Left lung (tissue), 4 donors: ENCODE measurements at regions not wholly inside any gene's neighbourhood (a gene's known extent, or its start where the extent isn't known, plus 50 kb on each side); places are given as distances from the start of the nearest gene placed in this dataset.

Experiments
- ATAC-seq: fragments of 200-7000 bp; cut with Tn5 transposase; one replicate; pipeline ENCODE4 v1.9.1; 2020; ENCODE audit warnings: moderate library complexity
- DNase-seq, 4 donors: peaks; one replicate each; pipeline ENCODE4 v3.0.0-alpha.2; 2013 to 2020
- H3K27ac ChIP-seq, 2 donors: fragments of 200-600 bp; sonication (generic) in 1 of 2; one replicate each; pipeline versions ENCODE4 v1.5.0 to v1.8.0; 2020 to 2021
- H3K27me3 ChIP-seq, 2 donors: fragments of 200-600 bp; sonication (generic) in 1 of 2; one replicate each; pipeline versions ENCODE4 v1.5.0 to v1.8.0; 2020 to 2021
- H3K36me3 ChIP-seq, 2 donors: fragments of 200-600 bp; sonication (generic) in 1 of 2; one replicate each; pipeline versions ENCODE4 v1.5.0 to v1.8.0; 2020 to 2021
- H3K4me1 ChIP-seq, 2 donors: fragments of 200-600 bp; one replicate each; pipeline ENCODE4 v1.8.0; 2021
- H3K4me3 ChIP-seq, 2 donors: fragments of 200-600 bp; sonication (generic) in 1 of 2; one replicate each; pipeline versions ENCODE4 v1.5.0 to v1.8.0; 2020 to 2021; ENCODE audit warnings: mild to moderate bottlenecking in 1 of 2
- H3K9me3 ChIP-seq, 2 donors: fragments of 200-600 bp; sonication (generic) in 1 of 2; one replicate each; pipeline versions ENCODE4 v1.5.0 to v1.8.0; 2020 to 2021
- intact Hi-C, 2 donors: fragments of 100-400 bp; cut with DNase I; formaldehyde crosslinking; loops; one replicate each; pipeline versions ENCODE4 v1.11.2 to v1.14.2; 2022
- TF ChIP-seq, protein P1 (sequence below), 2 donors: fragments of 200-600 bp; sonication (generic) in 1 of 2; IDR thresholded peaks; one replicate each; pipeline versions ENCODE4 v1.5.0 to v1.8.0; 2021; ENCODE audit warnings: antibody characterized with exemption in 2 of 2
- donor health status: DM: no; HTN: yes; CAD: no.
- donor health status: DM: no; HTN: no; CAD: no.

DNA sequence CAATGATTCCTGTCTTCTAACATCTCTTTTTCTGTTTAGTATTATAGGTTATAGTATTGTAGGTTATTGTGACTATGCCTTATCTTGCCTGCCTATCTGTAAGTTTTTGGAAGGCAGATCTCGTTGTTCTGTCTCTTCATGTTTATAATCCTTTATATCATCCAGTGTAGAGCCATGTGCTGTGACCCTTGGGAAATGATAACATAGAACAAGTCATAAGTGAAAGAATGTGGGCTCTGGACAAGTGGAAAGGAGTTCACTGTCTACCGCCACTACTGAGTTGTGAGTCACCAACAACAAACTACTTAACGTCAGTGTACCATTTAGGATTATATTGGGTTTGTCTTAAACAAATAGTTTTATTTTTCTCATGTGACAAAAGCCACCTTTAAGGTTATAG, 139.3 kb downstream of the LYPLAL1 start:
- TF ChIP-seq, protein P1, sequence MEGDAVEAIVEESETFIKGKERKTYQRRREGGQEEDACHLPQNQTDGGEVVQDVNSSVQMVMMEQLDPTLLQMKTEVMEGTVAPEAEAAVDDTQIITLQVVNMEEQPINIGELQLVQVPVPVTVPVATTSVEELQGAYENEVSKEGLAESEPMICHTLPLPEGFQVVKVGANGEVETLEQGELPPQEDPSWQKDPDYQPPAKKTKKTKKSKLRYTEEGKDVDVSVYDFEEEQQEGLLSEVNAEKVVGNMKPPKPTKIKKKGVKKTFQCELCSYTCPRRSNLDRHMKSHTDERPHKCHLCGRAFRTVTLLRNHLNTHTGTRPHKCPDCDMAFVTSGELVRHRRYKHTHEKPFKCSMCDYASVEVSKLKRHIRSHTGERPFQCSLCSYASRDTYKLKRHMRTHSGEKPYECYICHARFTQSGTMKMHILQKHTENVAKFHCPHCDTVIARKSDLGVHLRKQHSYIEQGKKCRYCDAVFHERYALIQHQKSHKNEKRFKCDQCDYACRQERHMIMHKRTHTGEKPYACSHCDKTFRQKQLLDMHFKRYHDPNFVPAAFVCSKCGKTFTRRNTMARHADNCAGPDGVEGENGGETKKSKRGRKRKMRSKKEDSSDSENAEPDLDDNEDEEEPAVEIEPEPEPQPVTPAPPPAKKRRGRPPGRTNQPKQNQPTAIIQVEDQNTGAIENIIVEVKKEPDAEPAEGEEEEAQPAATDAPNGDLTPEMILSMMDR (IDR thresholded peaks at IDR 0.05): no peak
- intact Hi-C loops: no loop called here
- no peaks in the 10 kb centered on the region for H3K27me3 ChIP-seq
- ATAC-seq (peak; percentile 76), DNase-seq (no peak)
- H3K4me3 ChIP-seq: no peak overlapping the region
- H3K27ac ChIP-seq: no peak overlapping the region
- H3K36me3 ChIP-seq: no peaks in the 10 kb centered on the region
- H3K9me3 ChIP-seq: peaks cover 0 to 12% of the 10 kb centered on the region in 2 donors
- peaks cover 0 to 4% of the 10 kb centered on the region in 2 donors for H3K4me1 ChIP-seq

DNA sequence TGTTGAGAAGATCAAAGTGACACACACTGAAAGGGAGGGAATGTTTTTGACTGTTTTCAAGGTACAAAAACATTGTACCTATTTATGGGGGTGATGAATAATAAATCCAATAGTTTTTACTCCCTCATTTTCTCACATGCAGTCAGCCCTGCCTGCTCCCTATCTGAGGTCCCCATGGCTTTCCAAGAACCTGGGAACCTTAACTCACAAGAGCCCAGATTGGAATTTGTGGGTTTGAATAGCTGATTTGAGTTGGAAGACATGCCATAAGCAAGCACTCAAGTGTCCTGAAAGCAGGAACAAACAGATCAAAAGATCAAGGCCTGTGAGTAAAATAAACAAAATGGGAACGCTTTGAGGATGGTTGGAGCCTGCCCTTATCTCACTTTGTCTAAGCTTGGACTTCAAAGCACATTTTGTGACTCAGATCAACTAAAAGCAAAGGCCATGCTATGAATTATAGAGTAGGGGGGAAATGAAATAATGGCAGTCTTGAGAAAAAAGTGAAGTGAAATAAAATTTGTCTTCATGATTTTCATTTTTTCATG, 136.6 kb downstream of the LYPLAL1 start:
- ATAC-seq (peak; percentile 90), DNase-seq (peak in 1 of 4 donors; percentile 63)
- intact Hi-C loops: no loop called here
- Histone ChIP-seq H3K36me3 (no peaks in the 10 kb centered on the region), H3K9me3 (peaks cover 0 to 9% of the 10 kb centered on the region in 2 donors), H3K27me3 (no peaks in the 10 kb centered on the region), H3K4me1 (peaks cover 0 to 4% of the 10 kb centered on the region in 2 donors), H3K27ac (no peak overlapping the region), H3K4me3 (no peak overlapping the region)
- TF ChIP-seq, protein P1 (IDR thresholded peaks at IDR 0.05): no peak

DNA sequence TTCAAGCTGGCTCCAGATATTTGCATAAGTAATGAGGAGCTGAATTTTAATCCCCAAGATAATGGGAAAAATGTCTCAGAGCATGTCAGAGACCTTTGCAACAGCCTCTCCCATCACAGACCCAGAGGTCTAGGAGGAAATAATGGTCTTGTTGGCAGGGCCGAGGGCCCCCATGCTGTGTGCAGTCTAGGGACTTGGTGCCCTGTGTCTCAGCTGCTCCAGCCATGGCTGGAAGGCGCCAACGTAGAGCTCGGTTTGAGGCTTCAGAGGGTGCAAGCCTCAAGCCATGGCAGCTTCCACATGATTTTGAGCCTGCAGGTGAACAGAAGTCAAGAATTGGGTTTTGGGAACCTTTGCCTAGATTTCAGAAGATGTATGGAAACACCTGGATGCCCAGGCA, 134.7 kb downstream of the LYPLAL1 start:
- no peaks in the 10 kb centered on the region for H3K27me3 ChIP-seq
- no peak overlapping the region for H3K4me3 ChIP-seq
- H3K36me3 ChIP-seq: no peaks in the 10 kb centered on the region
- peaks cover 0 to 4% of the 10 kb centered on the region in 2 donors for H3K4me1 ChIP-seq
- ATAC-seq: no peak
- H3K27ac ChIP-seq: no peak overlapping the region
- intact Hi-C loops: no loop called here
- peak in 1 of 4 donors; percentile 50 for DNase-seq
- H3K9me3 ChIP-seq: peaks cover 0 to 9% of the 10 kb centered on the region in 2 donors
- TF ChIP-seq, protein P1 (IDR thresholded peaks at IDR 0.05): no peak

DNA sequence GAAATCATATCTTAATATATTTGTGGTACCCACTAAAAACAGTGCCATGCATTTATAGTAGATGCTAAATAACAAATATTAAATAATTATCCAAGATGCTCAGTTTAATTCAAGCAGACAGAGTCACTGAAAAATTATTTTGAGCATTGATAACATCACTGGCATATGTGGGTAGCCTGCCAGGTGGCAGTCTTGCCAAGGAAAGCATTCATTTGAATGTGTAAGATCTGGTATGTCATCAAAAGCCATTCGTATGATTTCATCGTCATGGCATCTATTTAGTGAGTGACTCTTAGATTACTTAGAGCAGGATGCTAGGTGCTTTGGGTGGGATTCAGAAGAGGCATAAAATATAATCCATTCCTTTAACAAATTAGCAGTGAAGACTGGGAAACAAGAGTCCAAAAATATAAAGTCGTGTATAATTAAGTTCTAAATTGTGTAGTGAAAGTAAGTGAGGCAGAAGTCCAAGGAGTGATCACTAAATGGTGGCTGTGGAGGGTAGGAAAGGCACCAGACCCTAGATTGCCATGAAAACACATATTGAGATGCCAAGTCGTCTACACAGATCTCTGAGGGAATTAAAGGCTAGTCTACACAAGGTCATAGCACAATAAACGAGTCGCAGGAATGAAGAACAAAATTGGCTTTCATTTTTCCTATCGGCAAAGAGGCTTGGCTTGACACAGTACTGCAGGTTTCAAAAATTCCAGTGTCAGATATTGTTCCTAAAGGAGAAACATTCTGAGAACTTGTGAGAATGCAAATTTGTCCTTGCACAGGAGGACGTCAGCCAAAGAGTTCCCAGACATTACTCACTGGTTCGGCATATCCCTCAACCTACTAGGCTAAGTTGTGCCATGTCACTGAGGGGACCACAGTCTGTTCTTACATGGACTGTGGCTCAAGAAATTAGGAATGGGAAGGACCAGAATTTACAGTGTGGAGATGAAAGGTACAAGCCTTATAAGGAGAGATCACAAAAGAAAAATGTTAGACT, 130.8 kb downstream of the LYPLAL1 start:
- DNase-seq (no peak), ATAC-seq (peak; percentile 25)
- TF ChIP-seq, protein P1 (IDR thresholded peaks at IDR 0.05): no peak
- Histone ChIP-seq H3K4me1 (no peaks in the 10 kb centered on the region), H3K9me3 (peaks cover 0 to 9% of the 10 kb centered on the region in 2 donors), H3K4me3 (no peak overlapping the region), H3K27ac (no peak overlapping the region), H3K27me3 (no peaks in the 10 kb centered on the region), H3K36me3 (no peaks in the 10 kb centered on the region)
- intact Hi-C loops: no loop called here

DNA sequence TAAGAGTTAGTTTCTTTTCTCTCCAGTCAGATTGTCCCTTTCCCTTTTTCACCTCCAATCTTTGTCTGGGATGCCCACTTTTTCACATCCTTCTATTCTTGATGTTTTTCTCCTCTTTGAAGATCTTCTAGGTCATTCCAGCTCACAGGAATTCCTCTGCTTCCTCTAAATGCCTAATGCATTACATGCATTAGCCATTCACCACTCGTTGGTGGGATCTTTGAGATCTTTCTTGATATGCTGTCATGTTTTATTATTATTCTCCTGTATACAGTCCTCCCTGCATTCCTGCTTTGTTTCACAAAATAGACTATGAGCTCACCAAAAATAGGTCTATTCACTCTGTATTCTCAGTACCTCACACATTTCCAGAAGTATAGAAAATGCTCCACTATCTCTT, 129.0 kb downstream of the LYPLAL1 start:
- peaks cover 0 to 5% of the 10 kb centered on the region in 2 donors for H3K9me3 ChIP-seq
- no peaks in the 10 kb centered on the region for H3K4me1 ChIP-seq
- TF ChIP-seq, protein P1 (IDR thresholded peaks at IDR 0.05): no peak
- intact Hi-C loops: no loop called here
- no peak overlapping the region for H3K27ac ChIP-seq
- H3K27me3 ChIP-seq: no peaks in the 10 kb centered on the region
- DNase-seq (no peak), ATAC-seq (no peak)
- no peaks in the 10 kb centered on the region for H3K36me3 ChIP-seq
- no peak overlapping the region for H3K4me3 ChIP-seq
